ENCODE measurements at regions not wholly inside any gene's neighbourhood (a gene's known extent, or its start where the extent isn't known, plus 50 kb on each side); places are given as distances from the start of the nearest gene placed in this dataset.

DNA sequence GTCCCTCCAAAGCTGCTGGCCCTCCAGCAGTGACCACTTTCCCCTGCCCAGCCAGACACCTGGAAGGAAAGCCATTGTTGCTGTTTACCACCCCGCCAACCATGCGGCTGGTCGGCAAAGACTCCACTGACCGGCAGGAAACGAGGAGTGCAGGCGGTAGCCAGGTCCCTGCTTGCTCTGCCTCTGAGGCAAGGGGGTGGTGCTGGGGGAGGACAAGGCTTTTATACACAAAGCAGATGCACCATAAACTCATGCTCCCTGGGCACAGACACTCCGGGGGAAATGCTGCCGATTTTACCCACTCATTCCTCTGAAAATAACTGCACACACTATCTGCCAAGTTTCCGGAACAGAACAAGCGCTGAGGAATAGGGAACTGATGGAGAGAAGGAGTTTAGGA is 62.8 kb upstream of the GRIN2A start:
- TF ChIP-seq, protein P1, sequence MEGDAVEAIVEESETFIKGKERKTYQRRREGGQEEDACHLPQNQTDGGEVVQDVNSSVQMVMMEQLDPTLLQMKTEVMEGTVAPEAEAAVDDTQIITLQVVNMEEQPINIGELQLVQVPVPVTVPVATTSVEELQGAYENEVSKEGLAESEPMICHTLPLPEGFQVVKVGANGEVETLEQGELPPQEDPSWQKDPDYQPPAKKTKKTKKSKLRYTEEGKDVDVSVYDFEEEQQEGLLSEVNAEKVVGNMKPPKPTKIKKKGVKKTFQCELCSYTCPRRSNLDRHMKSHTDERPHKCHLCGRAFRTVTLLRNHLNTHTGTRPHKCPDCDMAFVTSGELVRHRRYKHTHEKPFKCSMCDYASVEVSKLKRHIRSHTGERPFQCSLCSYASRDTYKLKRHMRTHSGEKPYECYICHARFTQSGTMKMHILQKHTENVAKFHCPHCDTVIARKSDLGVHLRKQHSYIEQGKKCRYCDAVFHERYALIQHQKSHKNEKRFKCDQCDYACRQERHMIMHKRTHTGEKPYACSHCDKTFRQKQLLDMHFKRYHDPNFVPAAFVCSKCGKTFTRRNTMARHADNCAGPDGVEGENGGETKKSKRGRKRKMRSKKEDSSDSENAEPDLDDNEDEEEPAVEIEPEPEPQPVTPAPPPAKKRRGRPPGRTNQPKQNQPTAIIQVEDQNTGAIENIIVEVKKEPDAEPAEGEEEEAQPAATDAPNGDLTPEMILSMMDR (IDR thresholded peaks at IDR 0.05): no peak
- intact Hi-C loops (cut with DNase I): no loop called here

DNA sequence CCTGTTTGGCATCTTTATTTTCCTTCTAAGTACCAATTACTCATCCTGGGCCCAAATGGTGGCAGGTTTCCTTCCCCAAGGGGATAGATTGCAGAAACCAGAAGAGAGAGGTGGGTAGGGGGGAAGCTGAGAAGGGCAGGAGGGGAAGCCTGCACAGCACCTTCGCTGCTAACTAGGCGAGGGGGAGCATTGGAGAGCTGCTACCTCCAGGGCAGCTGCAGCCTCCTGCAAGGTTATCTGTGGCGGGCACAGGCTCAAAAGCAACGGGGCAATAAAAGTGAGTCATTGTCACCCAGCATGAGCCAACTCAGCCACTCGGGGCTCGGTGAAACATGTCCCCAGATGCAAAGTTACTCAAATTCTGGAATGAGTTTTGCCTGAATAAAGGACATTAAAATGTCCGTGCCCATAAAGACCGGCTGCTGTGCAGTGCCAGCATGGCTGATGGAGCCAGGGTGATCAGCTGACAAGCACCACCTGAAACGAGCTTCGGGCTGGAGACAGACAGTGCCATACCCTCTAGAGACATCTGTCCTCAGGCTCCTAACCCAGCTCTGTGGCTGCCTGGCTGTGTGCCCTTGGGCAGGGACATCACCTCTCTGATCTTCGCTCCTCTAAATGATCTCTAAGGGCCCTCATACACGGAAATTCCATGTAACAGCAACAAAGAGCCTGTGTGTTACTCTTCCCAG is 68.1 kb upstream of the GRIN2A start:
- no peaks in the 10 kb centered on the region for H3K27me3 ChIP-seq
- H3K36me3 ChIP-seq: no peaks in the 10 kb centered on the region
- no peaks in the 10 kb centered on the region for H3K4me1 ChIP-seq
- H3K4me3 ChIP-seq: no peak overlapping the region
- ATAC-seq (no peak), DNase-seq (no peak)
- intact Hi-C loops (cut with DNase I): no loop called here
- TF ChIP-seq, protein P1 (IDR thresholded peaks at IDR 0.05): no peak
- H3K9me3 ChIP-seq: no peaks in the 10 kb centered on the region
- H3K27ac ChIP-seq: no peak overlapping the region

More for the DNA sequence above, 62.8 kb upstream of the GRIN2A start:
- DNase-seq: no peak
- Histone ChIP-seq H3K9me3 (no peaks in the 10 kb centered on the region), H3K4me3 (no peak overlapping the region), H3K27me3 (peaks cover 0 to 7% of the 10 kb centered on the region in 2 donors), H3K27ac (no peak overlapping the region), H3K4me1 (no peaks in the 10 kb centered on the region), H3K36me3 (no peaks in the 10 kb centered on the region)
- ATAC-seq: no peak

DNA sequence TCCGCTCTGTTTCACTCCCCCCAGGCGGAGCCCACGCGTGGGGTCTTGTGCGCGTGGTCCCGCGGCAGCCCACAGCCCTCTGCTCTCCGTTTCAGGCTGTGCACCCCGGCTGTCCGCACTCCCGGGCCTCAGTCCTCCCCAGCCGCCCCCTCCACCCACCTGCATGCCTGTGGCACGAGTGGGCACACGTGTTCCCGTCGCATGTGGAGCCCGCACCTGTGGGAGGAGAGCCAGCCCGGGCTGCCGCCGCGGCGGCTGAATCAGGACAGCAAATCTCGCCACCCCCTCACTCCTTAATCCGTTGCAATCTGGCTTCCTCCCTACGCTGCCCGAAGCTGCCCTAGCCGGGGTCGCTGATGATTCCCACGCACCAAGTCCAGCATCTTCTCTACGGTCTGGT is 69.9 kb upstream of the GRIN2A start:
- Histone ChIP-seq H3K36me3 (no peaks in the 10 kb centered on the region), H3K9me3 (no peaks in the 10 kb centered on the region), H3K4me3 (no peak overlapping the region), H3K4me1 (peaks cover 0 to 5% of the 10 kb centered on the region in 2 donors), H3K27ac (no peak overlapping the region), H3K27me3 (no peaks in the 10 kb centered on the region)
- ATAC-seq: no peak
- TF ChIP-seq, protein P1 (IDR thresholded peaks at IDR 0.05): no peak
- DNase-seq: peak in 1 of 4 donors; percentile 72
- intact Hi-C loops (cut with DNase I): no loop called here

DNA sequence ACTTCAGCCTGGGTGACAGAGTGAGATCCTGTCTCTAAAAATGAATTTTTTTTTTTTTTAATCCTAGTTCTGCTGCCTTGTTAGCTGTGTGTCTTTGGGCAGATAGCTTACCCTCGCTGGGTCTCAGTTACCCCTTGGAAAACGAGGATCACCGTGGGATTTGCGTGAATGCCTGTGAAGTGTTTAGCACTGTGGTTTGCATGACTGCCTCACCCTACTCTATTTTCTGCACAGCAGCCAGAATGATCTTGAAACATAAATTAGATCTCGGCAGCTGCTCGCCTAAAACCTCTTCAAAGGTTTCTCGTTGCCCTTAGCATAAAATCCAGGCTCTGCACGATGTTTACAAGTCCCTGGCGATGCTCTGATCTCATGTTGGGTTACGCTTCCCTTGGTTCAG is 71.2 kb upstream of the GRIN2A start:
- intact Hi-C loops (cut with DNase I): no loop called here
- Histone ChIP-seq H3K27ac (no peak overlapping the region), H3K4me1 (peaks cover 0 to 6% of the 10 kb centered on the region in 2 donors), H3K4me3 (no peak overlapping the region), H3K27me3 (no peaks in the 10 kb centered on the region), H3K9me3 (no peaks in the 10 kb centered on the region), H3K36me3 (no peaks in the 10 kb centered on the region)
- ATAC-seq: no peak
- DNase-seq: no peak
- TF ChIP-seq, protein P1 (IDR thresholded peaks at IDR 0.05): no peak

DNA sequence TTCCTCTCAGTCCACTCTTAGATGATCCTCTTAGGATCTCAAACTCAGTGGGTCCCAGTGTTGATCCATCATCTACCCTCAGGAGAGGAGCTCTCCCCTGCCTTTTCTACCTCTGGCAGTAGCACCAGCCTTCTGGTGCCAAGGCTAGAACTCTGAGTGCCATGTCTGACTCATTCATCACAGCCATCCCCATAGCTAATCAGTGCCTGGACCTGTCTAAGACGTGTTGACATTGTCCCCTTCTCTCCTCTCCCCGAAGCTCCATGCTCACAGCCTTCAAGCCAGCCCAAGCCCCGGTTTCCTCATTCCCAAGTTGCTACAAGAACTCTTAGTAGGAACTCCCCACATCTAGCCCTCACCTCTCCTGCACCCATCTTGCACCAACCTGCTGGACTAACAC is 73.5 kb upstream of the GRIN2A start:
- intact Hi-C loops (cut with DNase I): loop anchor here in 1 of 2 donors (5.0 kb wide), 1 partner anchor 252 kb away; no protein-coding TSS in a partner anchor
- DNase-seq (no peak), ATAC-seq (no peak)
- no peak overlapping the region for H3K4me3 ChIP-seq
- no peak overlapping the region for H3K27ac ChIP-seq
- TF ChIP-seq, protein P1 (IDR thresholded peaks at IDR 0.05): no peak
- H3K36me3 ChIP-seq: no peaks in the 10 kb centered on the region
- no peaks in the 10 kb centered on the region for H3K27me3 ChIP-seq
- H3K9me3 ChIP-seq: no peaks in the 10 kb centered on the region
- H3K4me1 ChIP-seq: peaks cover 0 to 6% of the 10 kb centered on the region in 2 donors
